ENCODE measurements at regions not wholly inside any gene's neighbourhood (a gene's known extent, or its start where the extent isn't known, plus 50 kb on each side); places are given as distances from the start of the nearest gene placed in this dataset.
A peak's percentile ranks its signal among the peaks of the same experiment; 100 is the strongest.

DNA sequence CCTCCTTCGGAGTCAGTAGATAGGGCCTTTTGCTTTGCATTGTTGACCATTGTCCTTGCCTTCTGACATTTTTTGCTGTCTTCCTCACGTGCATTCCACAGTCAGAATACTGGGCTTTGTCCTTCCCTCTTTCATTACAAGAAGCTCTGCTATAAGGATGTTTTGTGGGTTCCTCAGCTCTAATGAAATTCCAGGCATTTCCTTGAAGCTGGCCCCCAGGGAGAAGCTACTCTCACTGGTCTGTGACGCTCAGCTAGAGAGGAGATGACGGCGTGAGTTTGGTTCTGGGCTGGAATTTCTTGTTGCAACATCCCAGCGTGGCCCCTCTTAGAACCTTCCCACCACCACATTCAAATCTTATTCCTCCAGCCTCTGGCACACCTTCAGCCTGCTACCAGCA is 210.2 kb downstream of the TJP1 start:
- no peak overlapping the region for H3K4me3 ChIP-seq (replicated peaks in 1 of 2; ENCODE audit: low read depth in 2 of 2, low read length in 2 of 2)
- DNase-seq (ENCODE audit: low read depth in 2 of 2), result peak; percentile 96 to 98
- TF ChIP-seq, protein P1, sequence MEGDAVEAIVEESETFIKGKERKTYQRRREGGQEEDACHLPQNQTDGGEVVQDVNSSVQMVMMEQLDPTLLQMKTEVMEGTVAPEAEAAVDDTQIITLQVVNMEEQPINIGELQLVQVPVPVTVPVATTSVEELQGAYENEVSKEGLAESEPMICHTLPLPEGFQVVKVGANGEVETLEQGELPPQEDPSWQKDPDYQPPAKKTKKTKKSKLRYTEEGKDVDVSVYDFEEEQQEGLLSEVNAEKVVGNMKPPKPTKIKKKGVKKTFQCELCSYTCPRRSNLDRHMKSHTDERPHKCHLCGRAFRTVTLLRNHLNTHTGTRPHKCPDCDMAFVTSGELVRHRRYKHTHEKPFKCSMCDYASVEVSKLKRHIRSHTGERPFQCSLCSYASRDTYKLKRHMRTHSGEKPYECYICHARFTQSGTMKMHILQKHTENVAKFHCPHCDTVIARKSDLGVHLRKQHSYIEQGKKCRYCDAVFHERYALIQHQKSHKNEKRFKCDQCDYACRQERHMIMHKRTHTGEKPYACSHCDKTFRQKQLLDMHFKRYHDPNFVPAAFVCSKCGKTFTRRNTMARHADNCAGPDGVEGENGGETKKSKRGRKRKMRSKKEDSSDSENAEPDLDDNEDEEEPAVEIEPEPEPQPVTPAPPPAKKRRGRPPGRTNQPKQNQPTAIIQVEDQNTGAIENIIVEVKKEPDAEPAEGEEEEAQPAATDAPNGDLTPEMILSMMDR (IDR thresholded peaks at IDR 0.05; ENCODE audit: low read depth, low read length), result no peak

DNA sequence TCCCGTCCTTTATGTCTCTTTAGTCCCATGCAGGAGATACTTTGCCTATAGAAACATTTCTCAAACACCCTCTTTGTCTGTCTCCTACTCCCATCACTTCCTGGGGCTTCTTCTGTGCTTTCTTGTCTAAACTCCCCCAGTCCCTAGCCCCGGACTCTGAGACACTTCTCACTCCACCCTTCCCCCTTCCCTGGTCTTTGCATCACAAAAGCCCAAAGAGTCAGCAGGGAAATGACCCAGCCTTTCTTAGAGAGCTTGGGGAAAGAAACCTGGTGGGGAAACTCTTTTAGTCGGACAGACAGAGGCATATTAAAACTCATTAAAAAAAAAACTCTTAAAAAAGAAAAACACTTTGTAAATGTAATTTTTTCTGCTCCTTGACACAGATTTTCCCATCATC is 211.2 kb downstream of the TJP1 start:
- H3K4me3 ChIP-seq (replicated peaks in 1 of 2; ENCODE audit: low read depth in 2 of 2, low read length in 2 of 2), result no peak overlapping the region
- TF ChIP-seq, protein P1 (IDR thresholded peaks at IDR 0.05; ENCODE audit: low read depth, low read length), result no peak
- no peak for DNase-seq (ENCODE audit: low read depth in 2 of 2)

DNA sequence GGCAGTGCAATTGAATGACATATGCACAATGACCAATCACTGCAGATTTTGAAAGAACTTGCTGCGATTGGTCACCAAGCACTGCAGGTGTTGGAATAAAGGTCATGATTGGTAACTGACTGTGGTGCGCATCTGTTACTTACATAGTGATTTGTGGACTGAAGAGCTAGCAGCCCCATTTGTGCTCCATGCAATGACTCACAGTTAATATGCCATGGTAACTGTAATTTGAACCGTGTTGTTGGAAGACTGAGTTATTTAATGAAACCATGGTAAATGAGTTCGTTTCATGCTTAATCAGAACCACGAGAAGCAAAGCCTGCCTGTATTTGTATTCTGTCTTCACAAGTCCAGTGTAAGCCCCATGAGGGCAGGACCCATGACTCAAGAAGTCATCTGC is 220.5 kb downstream of the TJP1 start:
- DNase-seq (ENCODE audit: low read depth in 2 of 2), result no peak
- H3K4me3 ChIP-seq (replicated peaks in 1 of 2; ENCODE audit: low read depth in 2 of 2, low read length in 2 of 2), result no peak overlapping the region
- TF ChIP-seq, protein P1 (IDR thresholded peaks at IDR 0.05; ENCODE audit: low read depth, low read length), result no peak

DNA sequence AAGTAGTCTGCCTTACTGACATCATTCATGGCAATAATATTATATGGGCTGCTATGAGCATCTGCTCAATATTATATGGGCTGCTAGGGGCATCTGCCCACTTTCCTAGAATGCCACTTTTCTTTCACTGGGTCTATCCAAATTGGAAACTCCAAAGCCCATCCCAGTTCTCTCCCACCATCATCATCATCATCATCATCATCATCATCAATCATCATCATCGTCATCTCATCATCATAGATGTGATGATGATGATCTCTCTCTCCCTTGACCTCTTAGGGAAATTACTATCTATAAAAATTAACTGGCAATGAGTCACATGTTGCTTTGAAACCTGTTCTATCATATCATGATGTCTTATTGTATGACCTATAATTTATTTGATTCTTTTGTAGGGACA is 222.0 kb downstream of the TJP1 start:
- DNase-seq (ENCODE audit: low read depth in 2 of 2), result no peak
- no peak overlapping the region for H3K4me3 ChIP-seq (replicated peaks in 1 of 2; ENCODE audit: low read depth in 2 of 2, low read length in 2 of 2)
- TF ChIP-seq, protein P1 (IDR thresholded peaks at IDR 0.05; ENCODE audit: low read depth, low read length), result no peak

DNA sequence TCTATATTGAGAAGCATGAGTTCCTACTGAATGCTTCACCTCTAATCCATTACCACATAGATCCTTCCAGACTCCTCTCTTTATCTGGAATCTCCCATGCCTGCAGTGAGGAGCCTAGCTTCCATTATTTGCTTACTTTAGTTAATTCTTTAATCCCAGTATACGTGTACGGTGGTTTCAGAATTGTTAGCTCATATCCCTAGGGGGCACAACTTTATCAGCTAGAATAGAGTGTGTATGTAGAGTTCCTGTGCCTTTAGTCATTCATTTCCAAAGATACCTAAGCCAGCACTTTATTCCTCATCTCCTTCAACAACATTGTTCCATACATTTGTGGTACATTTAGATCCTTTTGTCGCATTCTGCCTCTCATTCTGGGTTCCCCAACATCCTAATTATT is 226.0 kb downstream of the TJP1 start:
- no peak overlapping the region for H3K4me3 ChIP-seq (replicated peaks in 1 of 2; ENCODE audit: low read depth in 2 of 2, low read length in 2 of 2)
- TF ChIP-seq, protein P1 (IDR thresholded peaks at IDR 0.05; ENCODE audit: low read depth, low read length), result peak; percentile 33
- DNase-seq (ENCODE audit: low read depth in 2 of 2), result peak; percentile 64 to 78

DNA sequence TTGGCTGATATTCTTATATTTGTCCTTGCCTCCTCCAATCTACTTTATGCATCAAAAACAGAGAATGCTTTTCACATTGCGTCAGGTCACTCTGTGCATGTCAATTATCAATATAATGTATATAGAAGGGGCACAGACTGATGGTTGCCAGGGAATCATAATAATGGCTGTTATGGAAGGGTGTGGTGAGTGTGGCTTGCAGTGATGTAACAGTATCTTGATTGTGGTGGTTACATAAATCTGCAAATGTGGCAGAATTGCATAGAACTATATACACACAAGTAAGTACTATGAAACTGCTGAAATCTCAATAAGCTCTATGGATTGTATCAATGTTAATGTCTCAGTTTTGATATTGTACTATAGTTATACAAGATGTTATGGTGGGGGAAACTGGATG is 228.6 kb downstream of the TJP1 start:
- no peak overlapping the region for H3K4me3 ChIP-seq (replicated peaks in 1 of 2; ENCODE audit: low read depth in 2 of 2, low read length in 2 of 2)
- no peak for DNase-seq (ENCODE audit: low read depth in 2 of 2)
- TF ChIP-seq, protein P1 (IDR thresholded peaks at IDR 0.05; ENCODE audit: low read depth, low read length), result no peak

DNA sequence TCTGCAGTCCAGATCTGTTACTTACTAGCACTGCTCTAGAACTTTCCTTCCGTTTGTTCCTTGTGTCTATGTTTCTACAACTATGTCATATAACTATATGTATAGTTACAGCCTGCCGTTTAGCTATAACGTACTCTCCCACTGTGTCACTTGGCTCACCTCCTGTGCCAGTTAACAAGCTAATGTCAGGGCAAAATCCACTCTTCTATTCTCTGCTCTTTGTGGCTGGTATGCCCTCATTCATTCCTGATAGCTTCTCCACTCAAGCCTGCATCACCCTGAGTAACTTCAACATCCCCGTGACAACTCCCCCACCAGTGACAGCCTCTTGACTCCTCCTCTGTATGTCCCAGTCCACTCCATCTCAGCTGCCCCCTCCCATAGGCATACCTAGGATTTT is 229.2 kb downstream of the TJP1 start:
- H3K4me3 ChIP-seq (replicated peaks in 1 of 2; ENCODE audit: low read depth in 2 of 2, low read length in 2 of 2), result no peak overlapping the region
- DNase-seq (ENCODE audit: low read depth in 2 of 2), result no peak
- TF ChIP-seq, protein P1 (IDR thresholded peaks at IDR 0.05; ENCODE audit: low read depth, low read length), result no peak

Measured in cardiac fibroblast (primary cell).